H9 (cell line): ENCODE measurements at regions not wholly inside any gene's neighbourhood (a gene's known extent, or its start where the extent isn't known, plus 50 kb on each side); places are given as distances from the start of the nearest gene placed in this dataset.
"Not testable (repeated sequence)": the region's sequence is repeated elsewhere in the genome, so short reads cannot be mapped to it uniquely, and the experiment has no call there.

ENCODE experiments used
- DNase-seq: peaks from one replicate; pipeline ENCODE4 v3.0.0-alpha.2; 2017
- H2AFZ ChIP-seq: one replicate; pipeline ENCODE4 v1.6.1; 2013; ENCODE audit warnings: mild to moderate bottlenecking, low read length, control low read depth, moderate library complexity
- H2AK5ac ChIP-seq: 2 replicates; pipeline ENCODE4 v1.6.1; 2013; ENCODE audit warnings: low read length, control low read depth, mixed read lengths; ENCODE audit not compliant: insufficient read length
- H2BK120ac ChIP-seq: one replicate; pipeline ENCODE4 v1.6.1; 2013; ENCODE audit warnings: low read depth, mild to moderate bottlenecking, low read length, control low read depth, inconsistent platforms; ENCODE audit not compliant: poor library complexity, severe bottlenecking
- H2BK12ac ChIP-seq: 2 replicates; pipeline ENCODE4 v1.6.1; 2013; ENCODE audit warnings: low read length, control low read depth, mixed read lengths, low read depth; ENCODE audit not compliant: insufficient read length
- H2BK15ac ChIP-seq: 2 replicates; pipeline ENCODE4 v1.6.1; 2013; ENCODE audit warnings: low read depth, low read length, control low read depth
- H2BK20ac ChIP-seq: one replicate; pipeline ENCODE4 v1.6.1; 2013; ENCODE audit warnings: low read depth, mild to moderate bottlenecking, low read length, control low read depth, inconsistent platforms; ENCODE audit not compliant: poor library complexity, severe bottlenecking
- H2BK5ac ChIP-seq: 2 replicates; pipeline ENCODE4 v1.6.1; 2013; ENCODE audit warnings: low read length, control low read depth, mixed read lengths; ENCODE audit not compliant: insufficient read length
- H3K14ac ChIP-seq: 2 replicates; pipeline ENCODE4 v1.6.1; 2013; ENCODE audit warnings: low read length, control low read depth; ENCODE audit not compliant: insufficient read depth
- H3K18ac ChIP-seq: 2 replicates; pipeline ENCODE4 v1.6.1; 2013; ENCODE audit warnings: low read depth, mild to moderate bottlenecking, mixed read lengths, low read length, control low read depth; ENCODE audit not compliant: insufficient read length
- H3K23ac ChIP-seq: 2 replicates; pipeline ENCODE4 v1.6.1; 2013; ENCODE audit warnings: low read length, control low read depth, mixed read lengths, low read depth; ENCODE audit not compliant: insufficient read length
- H3K23me2 ChIP-seq: 2 replicates; pipeline ENCODE4 v1.6.1; 2013; ENCODE audit warnings: low read depth, mild to moderate bottlenecking, mixed read lengths, low read length, control low read depth; ENCODE audit not compliant: insufficient read length, poor library complexity, severe bottlenecking
- H3K27ac ChIP-seq: 2 replicates; pipeline ENCODE4 v1.5.1; 2013; ENCODE audit warnings: low read length, control low read depth, mixed read lengths, low read depth; ENCODE audit not compliant: insufficient read length
- H3K27me3 ChIP-seq: 2 replicates; pipeline ENCODE4 v1.6.1; 2013; ENCODE audit warnings: low read length, control low read depth, inconsistent platforms; ENCODE audit not compliant: insufficient read depth
- H3K4ac ChIP-seq: 2 replicates; pipeline ENCODE4 v1.6.1; 2013; ENCODE audit warnings: low read depth, mild to moderate bottlenecking, control low read depth, inconsistent platforms, low read length, moderate library complexity
- H3K4me1 ChIP-seq: 2 replicates; pipeline ENCODE4 v1.6.1; 2013; ENCODE audit warnings: low read length, control low read depth, inconsistent platforms; ENCODE audit not compliant: insufficient read depth
- H3K4me2 ChIP-seq: 2 replicates; pipeline ENCODE4 v1.6.1; 2013; ENCODE audit warnings: low read length, control low read depth, mixed read lengths; ENCODE audit not compliant: insufficient read length, insufficient read depth
- H3K56ac ChIP-seq: 2 replicates; pipeline ENCODE4 v1.6.1; 2013; ENCODE audit warnings: low read depth, mild to moderate bottlenecking, mixed read lengths, low read length, control low read depth; ENCODE audit not compliant: insufficient read length
- H3K79me1 ChIP-seq: 2 replicates; pipeline ENCODE4 v1.6.1; 2013; ENCODE audit warnings: low read depth, mild to moderate bottlenecking, moderate library complexity, low read length, control low read depth, inconsistent platforms; ENCODE audit not compliant: insufficient read depth, poor library complexity, severe bottlenecking
- H3K79me2 ChIP-seq: 2 replicates; pipeline ENCODE4 v1.6.1; 2013; ENCODE audit warnings: low read length, control low read depth, inconsistent platforms; ENCODE audit not compliant: insufficient read depth
- H3K9ac ChIP-seq: 2 replicates; pipeline ENCODE4 v1.6.1; 2013; ENCODE audit warnings: low read length, control low read depth, mixed read lengths; ENCODE audit not compliant: insufficient read length; ENCODE audit errors: extremely low read depth
- H3K9me3 ChIP-seq: one replicate; pipeline ENCODE4 v1.6.1; 2013; ENCODE audit warnings: low read depth, low read length, inconsistent platforms; ENCODE audit not compliant: control insufficient read depth
- H3T11ph ChIP-seq: one replicate; pipeline ENCODE4 v1.6.1; 2013; ENCODE audit warnings: mild to moderate bottlenecking, low read length, control low read depth, inconsistent platforms
- H4K20me1 ChIP-seq: one replicate; pipeline ENCODE4 v1.6.1; 2013; ENCODE audit not compliant: control insufficient read depth, insufficient read length, insufficient read depth
- H4K5ac ChIP-seq: 2 replicates; pipeline ENCODE4 v1.6.1; 2013; ENCODE audit warnings: low read depth, mild to moderate bottlenecking, mixed read lengths, low read length, control low read depth; ENCODE audit not compliant: insufficient read length
- H4K8ac ChIP-seq: replicated peaks from 2 replicates; pipeline ENCODE4 v1.6.1; 2013; ENCODE audit warnings: low read length, control low read depth, mixed read lengths, low read depth; ENCODE audit not compliant: insufficient read length
- H4K91ac ChIP-seq: 2 replicates; pipeline ENCODE4 v1.6.1; 2013; ENCODE audit warnings: low read depth, mild to moderate bottlenecking, moderate library complexity, mixed read lengths, low read length, control low read depth; ENCODE audit not compliant: insufficient read length
- H3K27ac Mint-ChIP-seq, 3 experiments: 2 replicates in 2 of 3; 3 replicates in 1 of 3; pipeline ENCODE4 v1.8.0; 2020 to 2021; ENCODE audit warnings: mixed read lengths in 3 of 3, mild to moderate bottlenecking in 1 of 3, moderate library complexity in 1 of 3
- H3K27me3 Mint-ChIP-seq: 2 replicates; pipeline ENCODE4 v1.8.0; 2021; ENCODE audit warnings: low read depth, mild to moderate bottlenecking, moderate library complexity, mixed read lengths
- H3K36me3 Mint-ChIP-seq, 3 experiments: 2 replicates in 2 of 3; 3 replicates in 1 of 3; pipeline ENCODE4 v1.8.0; 2020 to 2021; ENCODE audit warnings: low read depth in 3 of 3, mixed read lengths in 3 of 3; ENCODE audit not compliant: insufficient read depth in 1 of 3
- H3K4me1 Mint-ChIP-seq, 2 experiments: 2 replicates each; pipeline ENCODE4 v1.8.0; 2020; ENCODE audit warnings: mixed read lengths in 2 of 2
- H3K4me3 Mint-ChIP-seq, 2 experiments: 2 replicates in 1 of 2; 3 replicates in 1 of 2; pipeline ENCODE4 v1.8.0; 2020 to 2021; ENCODE audit warnings: mild to moderate bottlenecking in 2 of 2, mixed read lengths in 2 of 2, moderate library complexity in 1 of 2
- H3K9me3 Mint-ChIP-seq, 2 experiments: 2 replicates in 1 of 2; 3 replicates in 1 of 2; pipeline ENCODE4 v1.8.0; 2020; ENCODE audit warnings: mild to moderate bottlenecking in 2 of 2, mixed read lengths in 2 of 2, moderate library complexity in 1 of 2
- WGBS: extraction: QIAGEN DNeasy Blood & Tissue Kit; methylation state at CpG from one replicate; pipeline ENCODE4 v1.1.7; 2013; ENCODE audit warnings: missing lambda C conversion rate, low lambda C conversion rate, mixed read lengths; ENCODE audit not compliant: insufficient read length; ENCODE audit errors: extremely low coverage; 5-methylcytosine and 5-hydroxymethylcytosine counted together
- TF ChIP-seq, protein P1 (sequence below): fragments of 200-600 bp; sonication (generic); conservative IDR thresholded peaks from 3 replicates; pipeline ENCODE4 v1.8.0; 2021; ENCODE audit warnings: antibody characterized with exemption, mild to moderate bottlenecking

DNA sequence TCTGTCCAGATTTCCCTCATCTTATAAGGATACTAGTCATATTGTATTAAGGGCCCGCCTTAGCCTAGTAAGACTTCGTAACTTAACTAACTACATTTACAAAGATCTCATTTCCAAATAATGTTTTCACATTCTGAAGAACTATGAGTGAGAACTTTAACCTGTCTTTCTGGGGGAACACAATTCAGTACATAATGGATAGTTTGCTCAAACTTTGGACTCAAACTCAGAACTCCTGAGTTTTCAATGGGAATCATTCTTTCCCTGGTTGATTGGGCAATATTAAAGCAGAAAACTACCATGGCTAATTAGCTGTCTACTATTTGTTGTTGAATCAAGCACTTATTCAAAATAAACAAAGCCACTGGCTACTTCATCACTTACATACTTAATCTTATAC lies 522.9 kb downstream of the REEP3 start:
- H3K14ac ChIP-seq: no peak overlapping the region
- no peaks in the 10 kb centered on the region for H3K79me1 ChIP-seq
- no CpG with 5 or more reads among the region's 2 CpGs for WGBS
- no peak overlapping the region for H3K4me2 ChIP-seq
- no peaks in the 10 kb centered on the region for H3K4me1 Mint-ChIP-seq
- H2AK5ac ChIP-seq: no peak overlapping the region
- no peaks in the 10 kb centered on the region for H3K4me1 ChIP-seq
- no peak overlapping the region for H3K4me3 Mint-ChIP-seq
- no peaks in the 10 kb centered on the region for H3K79me2 ChIP-seq
- no peaks in the 10 kb centered on the region; the same call in 1 of the 2 replicates for H3K27me3 Mint-ChIP-seq
- H2BK12ac ChIP-seq: no peak overlapping the region
- H3K9me3 ChIP-seq: no peaks in the 10 kb centered on the region
- no peaks in the 10 kb centered on the region for H3K23me2 ChIP-seq
- H2BK5ac ChIP-seq: no peak overlapping the region
- no peak for DNase-seq
- H4K20me1 ChIP-seq: no peaks in the 10 kb centered on the region
- H3K9ac ChIP-seq: no peak overlapping the region
- H3T11ph ChIP-seq: no peak overlapping the region
- H4K8ac ChIP-seq: no peak overlapping the region
- H3K36me3 Mint-ChIP-seq: no peaks in the 10 kb centered on the region
- TF ChIP-seq, protein P1, sequence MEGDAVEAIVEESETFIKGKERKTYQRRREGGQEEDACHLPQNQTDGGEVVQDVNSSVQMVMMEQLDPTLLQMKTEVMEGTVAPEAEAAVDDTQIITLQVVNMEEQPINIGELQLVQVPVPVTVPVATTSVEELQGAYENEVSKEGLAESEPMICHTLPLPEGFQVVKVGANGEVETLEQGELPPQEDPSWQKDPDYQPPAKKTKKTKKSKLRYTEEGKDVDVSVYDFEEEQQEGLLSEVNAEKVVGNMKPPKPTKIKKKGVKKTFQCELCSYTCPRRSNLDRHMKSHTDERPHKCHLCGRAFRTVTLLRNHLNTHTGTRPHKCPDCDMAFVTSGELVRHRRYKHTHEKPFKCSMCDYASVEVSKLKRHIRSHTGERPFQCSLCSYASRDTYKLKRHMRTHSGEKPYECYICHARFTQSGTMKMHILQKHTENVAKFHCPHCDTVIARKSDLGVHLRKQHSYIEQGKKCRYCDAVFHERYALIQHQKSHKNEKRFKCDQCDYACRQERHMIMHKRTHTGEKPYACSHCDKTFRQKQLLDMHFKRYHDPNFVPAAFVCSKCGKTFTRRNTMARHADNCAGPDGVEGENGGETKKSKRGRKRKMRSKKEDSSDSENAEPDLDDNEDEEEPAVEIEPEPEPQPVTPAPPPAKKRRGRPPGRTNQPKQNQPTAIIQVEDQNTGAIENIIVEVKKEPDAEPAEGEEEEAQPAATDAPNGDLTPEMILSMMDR: no peak
- H3K9me3 Mint-ChIP-seq: no peaks in the 10 kb centered on the region
- H3K27me3 ChIP-seq: no peaks in the 10 kb centered on the region
- H3K18ac ChIP-seq: no peak overlapping the region
- H2BK20ac ChIP-seq: no peak overlapping the region
- no peak overlapping the region for H2AFZ ChIP-seq
- H3K4ac ChIP-seq: no peak overlapping the region
- no peak overlapping the region for H3K56ac ChIP-seq
- no peak overlapping the region for H3K27ac Mint-ChIP-seq
- H4K5ac ChIP-seq: no peak overlapping the region
- no peak overlapping the region for H3K27ac ChIP-seq
- no peak overlapping the region for H4K91ac ChIP-seq
- no peak overlapping the region for H3K23ac ChIP-seq
- no peak overlapping the region for H2BK15ac ChIP-seq
- no peak overlapping the region for H2BK120ac ChIP-seq

DNA sequence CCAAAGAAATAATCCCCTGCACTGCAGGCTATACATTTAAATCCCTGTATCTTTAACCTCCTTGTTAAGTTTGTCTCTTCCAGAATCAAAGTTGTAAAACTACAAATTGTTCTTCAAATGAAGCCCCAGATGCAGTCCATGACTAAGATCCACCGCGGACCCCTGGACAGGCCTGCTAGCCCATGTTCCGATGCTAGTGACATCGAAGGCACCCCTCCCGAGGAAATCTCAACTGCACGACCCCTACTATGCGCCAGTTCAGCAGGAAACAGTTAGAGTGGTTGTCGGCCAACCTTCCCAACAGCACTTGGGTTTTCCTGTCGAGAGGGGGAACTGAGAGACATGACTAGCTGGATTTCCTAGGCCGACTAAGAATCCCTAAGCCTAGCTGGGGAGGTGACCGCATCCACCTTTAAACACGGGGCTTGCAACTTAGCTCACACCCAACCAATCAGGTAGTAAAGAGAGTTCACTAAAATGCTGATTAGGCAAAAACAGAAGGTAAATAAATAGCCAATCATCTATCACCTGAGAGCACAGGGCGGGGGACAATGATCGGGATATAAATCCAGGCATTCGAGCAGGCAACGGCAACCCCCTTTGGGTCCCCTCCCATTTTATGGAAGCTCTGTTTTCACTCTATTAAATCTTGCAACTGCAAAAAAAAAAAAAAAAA lies 523.9 kb downstream of the REEP3 start:
- H3T11ph ChIP-seq, H3K4me3 Mint-ChIP-seq, H3K4ac ChIP-seq, H3K23me2 ChIP-seq, H3K4me1 ChIP-seq, H3K27me3 Mint-ChIP-seq, H2AFZ ChIP-seq, H3K36me3 Mint-ChIP-seq, H3K9me3 Mint-ChIP-seq, H3K56ac ChIP-seq, H3K4me2 ChIP-seq, H2AK5ac ChIP-seq, H2BK15ac ChIP-seq, H3K79me2 ChIP-seq, H3K23ac ChIP-seq, H2BK20ac ChIP-seq, H2BK12ac ChIP-seq, H4K5ac ChIP-seq, H3K9ac ChIP-seq, H4K8ac ChIP-seq, H3K79me1 ChIP-seq, H3K27ac ChIP-seq, H2BK5ac ChIP-seq, H3K27ac Mint-ChIP-seq, DNase-seq, H4K91ac ChIP-seq, H3K18ac ChIP-seq, H2BK120ac ChIP-seq, H3K4me1 Mint-ChIP-seq, H3K9me3 ChIP-seq, H4K20me1 ChIP-seq, H3K27me3 ChIP-seq, H3K14ac ChIP-seq: not testable (repeated sequence)
- WGBS: no CpG with 5 or more reads among the region's 16 CpGs
